Prostate gland (tissue), 2 donors: ENCODE measurements at regions not wholly inside any gene's neighbourhood (a gene's known extent, or its start where the extent isn't known, plus 50 kb on each side); places are given as distances from the start of the nearest gene placed in this dataset.

Source experiments
- CTCF ChIP-seq, 4 experiments: fragments of 200-600 bp in 2 of 4; fragments of 450-650 bp in 2 of 4; sonication (generic) in 2 of 4; IDR thresholded peaks; 1 replicate in 3 of 4; 2 replicates in 1 of 4; pipeline ENCODE4 v1.5.1; 2016 to 2019; ENCODE audit warnings: antibody characterized with exemption in 4 of 4, mild to moderate bottlenecking in 2 of 4, moderate library complexity in 2 of 4
- POLR2A ChIP-seq: fragments of 450-650 bp; IDR thresholded peaks from one replicate; pipeline ENCODE4 v1.6.1; 2016; ENCODE audit warnings: antibody characterized with exemption, mild to moderate bottlenecking
- POLR2AphosphoS5 ChIP-seq: sonication (generic); formaldehyde crosslinking; IDR thresholded peaks from one replicate; pipeline ENCODE4 v1.6.1; 2017; ENCODE audit warnings: antibody characterized with exemption

GRCh38 chr17:52965856-52966255, 807.3 kb upstream of the CA10 start:
- TF ChIP-seq CTCF (IDR thresholded peaks at IDR 0.05), result no peak
- TF ChIP-seq POLR2A, result no peak
- TF ChIP-seq POLR2AphosphoS5, result no peak
